ENCODE measurements at regions not wholly inside any gene's neighbourhood (a gene's known extent, or its start where the extent isn't known, plus 50 kb on each side); places are given as distances from the start of the nearest gene placed in this dataset.

DNA sequence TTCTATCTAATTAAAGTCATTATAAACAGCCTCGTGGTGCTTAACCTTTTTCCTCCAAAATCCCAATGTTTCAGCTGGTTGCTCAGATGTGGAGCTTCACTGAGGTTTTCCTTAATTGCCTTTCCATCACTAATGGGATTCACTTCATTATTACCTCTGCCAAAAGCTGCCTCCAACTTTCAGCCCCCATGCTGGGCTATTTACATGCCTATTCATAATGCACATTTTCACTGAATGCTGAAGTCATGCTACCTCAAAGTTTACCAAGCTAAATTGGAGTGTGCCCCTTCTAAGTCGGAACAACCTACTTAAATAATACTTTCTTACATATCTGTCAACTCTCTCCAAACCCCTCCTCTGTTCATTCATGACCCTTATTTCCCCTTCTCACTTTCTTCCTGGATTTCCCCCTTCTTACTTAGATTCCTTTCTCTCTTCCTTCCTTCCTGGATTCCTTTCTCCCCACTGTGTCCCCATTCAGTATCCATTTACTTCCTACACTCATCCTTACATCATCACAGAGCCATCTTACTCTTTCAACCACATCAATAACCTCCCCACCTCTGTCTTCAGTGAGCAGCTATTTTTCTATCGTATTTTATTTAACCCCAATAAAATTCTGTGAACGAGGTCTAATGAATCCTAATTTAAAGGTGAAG is 887.3 kb upstream of the TENM4 start:
- Histone ChIP-seq H3K27ac (no peak overlapping the region), H3K4me3 (no peak overlapping the region), H3K9me3 (no peaks in the 10 kb centered on the region), H3K27me3 (no peaks in the 10 kb centered on the region), H3K36me3 (no peaks in the 10 kb centered on the region), H3K4me1 (ENCODE audit: insufficient read depth) (no peaks in the 10 kb centered on the region)
- TF ChIP-seq, protein P1, sequence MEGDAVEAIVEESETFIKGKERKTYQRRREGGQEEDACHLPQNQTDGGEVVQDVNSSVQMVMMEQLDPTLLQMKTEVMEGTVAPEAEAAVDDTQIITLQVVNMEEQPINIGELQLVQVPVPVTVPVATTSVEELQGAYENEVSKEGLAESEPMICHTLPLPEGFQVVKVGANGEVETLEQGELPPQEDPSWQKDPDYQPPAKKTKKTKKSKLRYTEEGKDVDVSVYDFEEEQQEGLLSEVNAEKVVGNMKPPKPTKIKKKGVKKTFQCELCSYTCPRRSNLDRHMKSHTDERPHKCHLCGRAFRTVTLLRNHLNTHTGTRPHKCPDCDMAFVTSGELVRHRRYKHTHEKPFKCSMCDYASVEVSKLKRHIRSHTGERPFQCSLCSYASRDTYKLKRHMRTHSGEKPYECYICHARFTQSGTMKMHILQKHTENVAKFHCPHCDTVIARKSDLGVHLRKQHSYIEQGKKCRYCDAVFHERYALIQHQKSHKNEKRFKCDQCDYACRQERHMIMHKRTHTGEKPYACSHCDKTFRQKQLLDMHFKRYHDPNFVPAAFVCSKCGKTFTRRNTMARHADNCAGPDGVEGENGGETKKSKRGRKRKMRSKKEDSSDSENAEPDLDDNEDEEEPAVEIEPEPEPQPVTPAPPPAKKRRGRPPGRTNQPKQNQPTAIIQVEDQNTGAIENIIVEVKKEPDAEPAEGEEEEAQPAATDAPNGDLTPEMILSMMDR (IDR thresholded peaks at IDR 0.05) = no peak
- TF ChIP-seq POLR2A (IDR thresholded peaks at IDR 0.05) (no peak), EP300 (IDR thresholded peaks at IDR 0.05) (no peak)
- DNase-seq = no peak
- WGBS, 3 donors = 83 to 85% (median 85%) methylated on average over 4 of the region's 4 CpGs
- intact Hi-C loops (cut with DNase I) = loop anchor here in 1 of 4 donors (5.0 kb wide), 1 partner anchor 226 kb away; no protein-coding TSS in a partner anchor

DNA sequence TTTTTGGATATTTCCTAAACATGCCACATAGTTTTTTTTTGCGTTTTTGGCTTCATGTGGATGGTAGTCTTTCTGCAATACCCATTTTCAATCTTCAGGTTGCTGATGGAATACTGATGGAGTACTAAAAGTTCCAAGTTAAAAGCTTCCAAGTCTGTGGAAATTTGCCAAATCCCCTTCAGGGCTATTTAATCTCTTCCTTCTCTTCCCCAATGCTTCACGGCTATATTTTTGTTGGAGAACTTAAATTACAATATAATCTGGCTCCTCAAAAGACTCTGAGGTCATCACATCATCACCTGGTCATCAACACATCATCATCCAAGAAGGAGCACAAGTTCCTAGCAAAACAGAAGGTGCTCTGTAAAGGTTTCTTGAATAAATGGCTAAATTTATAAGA is 881.0 kb upstream of the TENM4 start:
- H3K9me3 ChIP-seq = no peaks in the 10 kb centered on the region
- no peak overlapping the region for H3K4me3 ChIP-seq
- H3K27ac ChIP-seq = no peak overlapping the region
- TF ChIP-seq EP300 (IDR thresholded peaks at IDR 0.05) = no peak
- TF ChIP-seq POLR2A (IDR thresholded peaks at IDR 0.05) = no peak
- TF ChIP-seq, protein P1 (IDR thresholded peaks at IDR 0.05) = no peak
- H3K27me3 ChIP-seq = no peaks in the 10 kb centered on the region
- no peak for DNase-seq
- H3K36me3 ChIP-seq = no peaks in the 10 kb centered on the region
- 33 to 57% (median 44%) methylated on average over 2 of the region's 2 CpGs for WGBS, 3 donors
- H3K4me1 ChIP-seq (ENCODE audit: insufficient read depth) = no peaks in the 10 kb centered on the region
- intact Hi-C loops (cut with DNase I) = no loop called here

DNA sequence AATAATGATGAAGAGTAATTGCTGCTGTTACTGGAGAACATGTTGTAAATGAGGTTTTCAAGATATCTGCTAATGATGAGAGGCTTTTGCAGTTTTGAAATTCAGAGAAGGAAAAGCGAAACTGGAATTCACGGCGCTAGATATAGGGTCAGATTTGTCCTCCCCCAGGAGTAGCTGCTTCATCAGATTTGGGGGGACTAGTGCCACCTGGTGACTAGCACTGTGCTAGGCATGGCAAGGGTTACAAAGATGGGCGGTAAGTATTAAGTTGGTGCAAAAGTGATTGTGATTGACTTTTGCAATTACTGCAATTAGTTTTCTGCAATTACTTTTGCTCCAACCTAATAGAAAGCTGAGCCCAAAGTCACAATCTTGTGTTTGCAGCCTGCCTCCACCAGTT is 879.9 kb upstream of the TENM4 start:
- no peak overlapping the region for H3K4me3 ChIP-seq
- TF ChIP-seq POLR2A (IDR thresholded peaks at IDR 0.05) = no peak
- no peak for TF ChIP-seq EP300 (IDR thresholded peaks at IDR 0.05)
- TF ChIP-seq, protein P1 (IDR thresholded peaks at IDR 0.05) = no peak
- no peaks in the 10 kb centered on the region for H3K27me3 ChIP-seq
- DNase-seq = no peak
- no peak overlapping the region for H3K27ac ChIP-seq
- no peaks in the 10 kb centered on the region for H3K36me3 ChIP-seq
- H3K4me1 ChIP-seq (ENCODE audit: insufficient read depth) = no peaks in the 10 kb centered on the region
- H3K9me3 ChIP-seq = no peaks in the 10 kb centered on the region
- intact Hi-C loops (cut with DNase I) = no loop called here
- 69 to 82% (median 73%) methylated on average over 4 of the region's 4 CpGs for WGBS, 3 donors

DNA sequence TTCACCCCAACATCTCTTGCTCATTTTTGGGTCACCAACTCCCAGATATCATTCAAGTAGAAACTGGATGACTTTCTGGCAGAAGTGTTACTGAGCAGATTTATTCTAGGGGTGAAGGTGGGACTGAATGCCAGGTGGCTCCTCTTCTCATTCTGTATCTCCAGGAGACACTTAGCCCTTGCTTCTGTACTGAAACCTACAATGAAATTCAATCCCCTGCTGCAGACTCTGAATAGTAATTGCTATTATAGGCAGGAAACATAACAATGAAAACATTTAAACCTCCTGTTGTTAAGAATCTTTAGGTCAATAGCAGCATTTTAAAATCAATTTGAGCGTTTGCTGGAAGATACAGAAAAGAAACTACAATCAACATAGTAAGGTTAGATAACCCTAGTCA is 879.4 kb upstream of the TENM4 start:
- intact Hi-C loops (cut with DNase I) = no loop called here
- WGBS, 3 donors = 62 to 85% (median 82%) methylated on average over 1 of the region's 1 CpG
- Histone ChIP-seq H3K27ac (no peak overlapping the region), H3K9me3 (no peaks in the 10 kb centered on the region), H3K27me3 (no peaks in the 10 kb centered on the region), H3K36me3 (no peaks in the 10 kb centered on the region), H3K4me3 (no peak overlapping the region), H3K4me1 (ENCODE audit: insufficient read depth) (no peaks in the 10 kb centered on the region)
- no peak for TF ChIP-seq EP300 (IDR thresholded peaks at IDR 0.05)
- TF ChIP-seq, protein P1 (IDR thresholded peaks at IDR 0.05) = no peak
- TF ChIP-seq POLR2A (IDR thresholded peaks at IDR 0.05) = no peak
- DNase-seq = no peak
